ENCODE measurements at regions not wholly inside any gene's neighbourhood (a gene's known extent, or its start where the extent isn't known, plus 50 kb on each side); places are given as distances from the start of the nearest gene placed in this dataset.
A peak's percentile ranks its signal among the peaks of the same experiment; 100 is the strongest.

DNA sequence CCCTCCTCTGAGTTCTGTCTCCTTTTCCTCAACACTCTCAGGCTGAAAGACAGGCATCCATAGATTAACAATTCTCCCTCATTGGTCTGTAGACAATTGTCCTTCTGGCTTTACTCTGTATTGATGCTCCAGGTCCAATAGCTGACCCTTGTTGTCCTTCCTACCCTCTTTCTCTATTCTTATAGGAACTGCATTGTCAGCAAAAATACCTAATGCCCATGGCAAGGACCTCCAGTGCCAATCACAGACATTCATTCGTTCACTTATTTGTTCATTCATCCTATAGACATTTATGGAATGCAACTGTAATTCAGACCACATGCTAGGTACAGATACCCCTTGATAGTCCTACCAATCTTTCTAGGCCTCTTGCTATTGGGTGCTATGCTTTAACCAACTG lies 69.8 kb upstream of the DTNA start:
- no peaks in the 10 kb centered on the region for H3K79me1 ChIP-seq (ENCODE audit: low read depth in 1 of 2, low read length in 2 of 2)
- intact Hi-C loops (cut with micrococcal nuclease): loop anchor here (5.0 kb wide), 1 partner anchor 93 kb away; no protein-coding TSS in a partner anchor
- no peak overlapping the region for H2AK5ac ChIP-seq (ENCODE audit: low read depth, low read length)
- POLR2A ChIA-PET (ENCODE audit: unreplicated experiment): no interaction called here
- H4K91ac ChIP-seq (ENCODE audit: insufficient read depth, low read depth, low read length): no peak overlapping the region
- no peak overlapping the region for H3K23ac ChIP-seq (ENCODE audit: low read depth, low read length)
- no peaks in the 10 kb centered on the region for H3K4me1 ChIP-seq (ENCODE audit: control insufficient read depth, insufficient read depth, low read length)
- H3K9ac ChIP-seq (ENCODE audit: low read depth, low read length): no peak overlapping the region
- H3K4me2 ChIP-seq (ENCODE audit: low read depth, low read length): no peak overlapping the region
- no peak overlapping the region for H2BK5ac ChIP-seq (ENCODE audit: low read depth, low read length, poor library complexity, severe bottlenecking)
- H3K56ac ChIP-seq (ENCODE audit: extremely low read depth, insufficient read depth, low read length): no peak overlapping the region
- no peak overlapping the region for H2AFZ ChIP-seq (replicated peaks; ENCODE audit: low read length, poor library complexity)
- WGBS, 2 experiments (ENCODE audit: extremely low coverage in 2 of 2, insufficient read length in 1 of 2): 50% methylated on average over 1 of the region's 1 CpG; no CpG with 5 or more reads in 1 of the 2 experiments
- H2BK20ac ChIP-seq (ENCODE audit: low read depth, low read length): no peak overlapping the region
- DNase-seq (no peak), ATAC-seq (ENCODE audit: low read depth) (no peak)
- H3K4ac ChIP-seq (ENCODE audit: low read depth, low read length): no peak overlapping the region
- no peaks in the 10 kb centered on the region for H3K9me3 ChIP-seq (ENCODE audit: control insufficient read depth, insufficient read depth, low read length)
- no peaks in the 10 kb centered on the region for H4K20me1 ChIP-seq (ENCODE audit: insufficient read depth, low read length)
- CTCF ChIA-PET: no interaction called here
- dilution Hi-C loops (cut with HindIII; ENCODE audit: low sequenced_read_pairs, unreplicated experiment): no loop called here
- H3K4me3 ChIP-seq (ENCODE audit: insufficient read depth, low read depth, low read length): no peak overlapping the region
- H3K14ac ChIP-seq (replicated peaks; ENCODE audit: low read depth, low read length): no peak overlapping the region
- no peak overlapping the region for H4K8ac ChIP-seq (ENCODE audit: low read depth in 2 of 2, low read length in 2 of 2)
- no TSS peak for BruUV-seq (replicated peaks)
- no peak overlapping the region for H3K27ac ChIP-seq (ENCODE audit: insufficient read depth, low read length)
- no peaks in the 10 kb centered on the region for H3K9me1 ChIP-seq (ENCODE audit: insufficient read depth, low read length)
- H2AK9ac ChIP-seq (replicated peaks; ENCODE audit: low read depth, low read length, poor library complexity): no peak overlapping the region
- TF ChIP-seq MAFK (IDR thresholded peaks at IDR 0.05; ENCODE audit: low read depth, low read length): peak; percentile 98
- no peak for TF ChIP-seq FOS (IDR thresholded peaks at IDR 0.05; ENCODE audit: low read depth, low read length)
- in situ Hi-C loops (cut with MboI; ENCODE audit: low sequenced_read_pairs): no loop called here
- H2BK120ac ChIP-seq (ENCODE audit: low read depth, low read length): no peak overlapping the region
- H4K5ac ChIP-seq (ENCODE audit: low read depth, low read length): no peak overlapping the region
- no peak overlapping the region for H2BK15ac ChIP-seq (ENCODE audit: low read depth, low read length)
- H3K27me3 ChIP-seq (ENCODE audit: control insufficient read depth, insufficient read depth, low read length): no peaks in the 10 kb centered on the region; the same call in 1 of the 2 replicates
- no peak overlapping the region for H3K18ac ChIP-seq (ENCODE audit: low read depth, low read length)
- no peaks in the 10 kb centered on the region for H3K36me3 ChIP-seq (ENCODE audit: control insufficient read depth, insufficient read depth, low read length)
